H1 (cell line): ENCODE measurements at regions not wholly inside any gene's neighbourhood (a gene's known extent, or its start where the extent isn't known, plus 50 kb on each side); places are given as distances from the start of the nearest gene placed in this dataset.

Experiments used
- CTCF ChIA-PET: fragments of 300-600 bp; sonication (Branson Sonifier 250); formaldehyde crosslinking; loops from one replicate; lab custom pipeline; 2021; ENCODE audit not compliant: partially characterized antibody; lab: Charles Lee
- POLR2A ChIA-PET: fragments of 300-600 bp; sonication (Branson Sonifier 250); formaldehyde crosslinking; loops from one replicate; lab custom pipeline; 2021; ENCODE audit warnings: inconsistent platforms; ENCODE audit not compliant: partially characterized antibody; lab: Charles Lee
- DNase-seq, 2 experiments: peaks; one replicate each; pipeline versions ENCODE4 v3.0.0 to v3.0.0-alpha.2; 2010 to 2022; ENCODE audit warnings: low spot score in 2 of 2, low read depth in 1 of 2, mixed read lengths in 1 of 2
- FAIRE-seq: peaks from 2 replicates; lab custom pipeline; 2011; peaks lifted over from hg19 to GRCh38; lab: Jason Lieb, UNC
- H2AFZ ChIP-seq: 2 replicates; pipeline ENCODE4 v1.8.1; 2012; ENCODE audit warnings: low read length, inconsistent platforms
- H2AK5ac ChIP-seq: 2 replicates; pipeline ENCODE4 v1.6.1; 2013; ENCODE audit warnings: low read depth, low read length
- H2BK120ac ChIP-seq: replicated peaks from 2 replicates; pipeline ENCODE3; 2013; ENCODE audit warnings: low read depth, low read length, inconsistent platforms
- H2BK12ac ChIP-seq: 2 replicates; pipeline ENCODE4 v1.6.1; 2013; ENCODE audit warnings: low read depth, low read length
- H2BK15ac ChIP-seq: 2 replicates; pipeline ENCODE4 v1.6.1; 2013; ENCODE audit warnings: low read length
- H2BK20ac ChIP-seq: 2 replicates; pipeline ENCODE4 v1.6.1; 2013; ENCODE audit warnings: low read length
- H2BK5ac ChIP-seq: 2 replicates; pipeline ENCODE4 v1.6.1; 2013; ENCODE audit warnings: low read depth, low read length
- H3K14ac ChIP-seq: 2 replicates; pipeline ENCODE4 v1.6.1; 2013; ENCODE audit warnings: inconsistent platforms; ENCODE audit not compliant: insufficient read length
- H3K18ac ChIP-seq: 2 replicates; pipeline ENCODE4 v1.6.1; 2013; ENCODE audit warnings: low read length; ENCODE audit errors: extremely low read depth
- H3K23ac ChIP-seq: 2 replicates; pipeline ENCODE4 v1.6.1; 2013; ENCODE audit warnings: inconsistent platforms; ENCODE audit not compliant: insufficient read length
- H3K23me2 ChIP-seq: 2 replicates; pipeline ENCODE4 v1.6.1; 2013; ENCODE audit warnings: low read depth, low read length
- H3K27ac ChIP-seq: 2 replicates; pipeline ENCODE4 v1.6.1; 2011; ENCODE audit warnings: low read depth, low read length, inconsistent platforms
- H3K27me3 ChIP-seq, 4 experiments: replicated peaks in 1 of 4; 1 replicate in 1 of 4; 2 replicates in 3 of 4; pipeline versions ENCODE4 v1.6.1 to v1.8.1; 2011 to 2013; ENCODE audit warnings: low read length in 3 of 4, mild to moderate bottlenecking in 3 of 4, inconsistent platforms in 2 of 4, mixed read lengths in 2 of 4, moderate library complexity in 1 of 4; ENCODE audit not compliant: control insufficient read depth in 3 of 4, insufficient read depth in 3 of 4; ENCODE audit errors: extremely low read depth in 1 of 4
- H3K36me3 ChIP-seq, 4 experiments: 2 replicates each; pipeline versions ENCODE4 v1.6.1 to v1.8.1; 2011 to 2013; ENCODE audit warnings: mild to moderate bottlenecking in 4 of 4, low read length in 3 of 4, moderate library complexity in 2 of 4, control low read depth in 1 of 4, inconsistent platforms in 1 of 4; ENCODE audit not compliant: insufficient read depth in 4 of 4, control insufficient read depth in 2 of 4
- H3K4ac ChIP-seq: replicated peaks from 2 replicates; pipeline ENCODE3; 2013; ENCODE audit warnings: low read length, low read depth, mixed read lengths, inconsistent platforms; ENCODE audit not compliant: insufficient read length
- H3K4me1 ChIP-seq, 4 experiments: replicated peaks in 1 of 4; 1 replicate in 1 of 4; 2 replicates in 3 of 4; pipeline versions ENCODE4 v1.6.1 to v1.8.1; 2011 to 2013; ENCODE audit warnings: low read length in 3 of 4, inconsistent platforms in 2 of 4, mixed read lengths in 1 of 4; ENCODE audit not compliant: insufficient read depth in 4 of 4, control insufficient read depth in 3 of 4
- H3K4me2 ChIP-seq, 2 experiments: 2 replicates each; pipeline versions ENCODE4 v1.6.1 to v1.8.1; 2011 to 2013; ENCODE audit warnings: low read depth in 2 of 2, low read length in 2 of 2, control low read depth in 1 of 2, inconsistent platforms in 1 of 2, mild to moderate bottlenecking in 1 of 2; ENCODE audit not compliant: insufficient read depth in 1 of 2
- H3K4me3 ChIP-seq, 4 experiments: fragments of 200-600, 300-600 bp in 1 of 4; sonication (generic), shearing (Covaris generic), sonication (Bioruptor Twin) in 1 of 4; 2 replicates each; pipeline versions ENCODE4 v1.5.1 to v1.8.1; 2011 to 2016; ENCODE audit warnings: low read length in 4 of 4, low read depth in 3 of 4, control low read depth in 2 of 4, inconsistent platforms in 2 of 4, mild to moderate bottlenecking in 2 of 4, mixed read lengths in 1 of 4, moderate library complexity in 1 of 4; ENCODE audit not compliant: insufficient read depth in 2 of 4; ENCODE audit errors: extremely low read depth in 1 of 4
- H3K56ac ChIP-seq: replicated peaks from 2 replicates; pipeline ENCODE3; 2013; ENCODE audit warnings: low read depth, mild to moderate bottlenecking, mixed read lengths, low read length, inconsistent platforms; ENCODE audit not compliant: insufficient read length
- H3K79me1 ChIP-seq: 2 replicates; pipeline ENCODE4 v1.6.1; 2013; ENCODE audit warnings: low read depth, low read length, control low read depth
- H3K79me2 ChIP-seq, 2 experiments: 2 replicates each; pipeline versions ENCODE4 v1.6.1 to v1.8.1; 2012 to 2013; ENCODE audit warnings: low read length in 2 of 2, mild to moderate bottlenecking in 2 of 2, inconsistent platforms in 1 of 2; ENCODE audit not compliant: insufficient read depth in 2 of 2, control insufficient read depth in 1 of 2
- H3K9ac ChIP-seq, 4 experiments: replicated peaks in 1 of 4; 1 replicate in 1 of 4; 2 replicates in 3 of 4; pipeline versions ENCODE4 v1.6.1 to v1.8.1; 2011 to 2013; ENCODE audit warnings: low read depth in 3 of 4, low read length in 3 of 4, control low read depth in 2 of 4, mild to moderate bottlenecking in 2 of 4, moderate library complexity in 2 of 4, inconsistent platforms in 1 of 4; ENCODE audit errors: extremely low read depth in 1 of 4
- H3K9me3 ChIP-seq, 2 experiments: 2 replicates each; pipeline versions ENCODE4 v1.6.1 to v1.8.1; 2012 to 2013; ENCODE audit warnings: mild to moderate bottlenecking in 2 of 2, moderate library complexity in 2 of 2, control low read depth in 1 of 2, inconsistent platforms in 1 of 2, low read depth in 1 of 2, low read length in 1 of 2, mixed read lengths in 1 of 2; ENCODE audit not compliant: insufficient read depth in 2 of 2
- H4K20me1 ChIP-seq, 2 experiments: replicated peaks in 1 of 2; 2 replicates each; pipeline versions ENCODE3 to v1.8.1; 2011 to 2013; ENCODE audit warnings: inconsistent platforms in 2 of 2, low read length in 2 of 2, mild to moderate bottlenecking in 1 of 2; ENCODE audit not compliant: insufficient read depth in 2 of 2, control insufficient read depth in 1 of 2
- H4K5ac ChIP-seq: 2 replicates; pipeline ENCODE4 v1.6.1; 2013; ENCODE audit warnings: low read length, low read depth, mixed read lengths, inconsistent platforms; ENCODE audit not compliant: insufficient read length
- H4K8ac ChIP-seq: 2 replicates; pipeline ENCODE4 v1.8.0; 2013; ENCODE audit warnings: mild to moderate bottlenecking, moderate library complexity, low read length, inconsistent platforms; ENCODE audit not compliant: insufficient read depth; ENCODE audit errors: extremely low read depth
- H4K91ac ChIP-seq: replicated peaks from 2 replicates; pipeline ENCODE3; 2013; ENCODE audit warnings: low read length, mixed read lengths, inconsistent platforms; ENCODE audit not compliant: insufficient read length
- WGBS, 2 experiments: shearing (Covaris generic) in 1 of 2; methylation state at CpG; one replicate each; pipeline versions ENCODE4 v1.1.6 to v1.1.7; 2013 to 2015; ENCODE audit warnings: low lambda C conversion rate in 2 of 2, mixed read lengths in 2 of 2, inconsistent platforms in 1 of 2, low coverage in 1 of 2, missing lambda C conversion rate in 1 of 2; ENCODE audit not compliant: insufficient replicate concordance in 2 of 2, insufficient coverage in 1 of 2, insufficient read length in 1 of 2; ENCODE audit errors: extremely low coverage in 1 of 2, missing lambda C conversion rate in 1 of 2; 5-methylcytosine and 5-hydroxymethylcytosine counted together

- Histone ChIP-seq H3K23me2 (no peaks in the 10 kb centered on the region), H3K14ac (no peak overlapping the region), H3K4me2 (no peak overlapping the region), H3K9ac (no peak overlapping the region), H3K4me3 (no peak overlapping the region), H3K18ac (no peak overlapping the region), H2BK15ac (no peak overlapping the region), H3K36me3 (no peaks in the 10 kb centered on the region), H3K27me3 (peaks cover 0 to 1% (median 0%) of the 10 kb centered on the region in 4 experiments; a peak in 1 of 7 replicates), H2BK20ac (no peak overlapping the region), H4K91ac (no peak overlapping the region), H3K79me1 (no peaks in the 10 kb centered on the region), H3K9me3 (no peaks in the 10 kb centered on the region; a peak in 1 of 4 replicates), H2BK5ac (no peak overlapping the region), H3K23ac (no peak overlapping the region), H2BK12ac (no peak overlapping the region), H4K20me1 (no peaks in the 10 kb centered on the region), H4K8ac (no peak overlapping the region), H3K56ac (no peak overlapping the region), H3K4ac (no peak overlapping the region), H3K27ac (no peak overlapping the region), H2BK120ac (no peak overlapping the region), H2AFZ (no peak overlapping the region), H2AK5ac (no peak overlapping the region), H4K5ac (no peak overlapping the region), H3K79me2 (no peaks in the 10 kb centered on the region), H3K4me1 (no peaks in the 10 kb centered on the region)
- DNase-seq (no peak), FAIRE-seq (no peak)
- WGBS, 2 experiments, result 79% methylated on average over 4 of the region's 12 CpGs; no CpG with 5 or more reads in 1 of the 2 experiments
- CTCF ChIA-PET, result interaction anchor here (1.0 to 1.2 kb wide), 3 partner anchors 13 to 263 kb away, joined by 3 to 4 read pairs (median 3); no protein-coding TSS in a partner anchor
- POLR2A ChIA-PET, result no interaction called here
Measured at GRCh38 chr10:47095211-47095610, 184.0 kb downstream of the PTPN20 start.
